ENCODE measurements at regions not wholly inside any gene's neighbourhood (a gene's known extent, or its start where the extent isn't known, plus 50 kb on each side); places are given as distances from the start of the nearest gene placed in this dataset.

DNA sequence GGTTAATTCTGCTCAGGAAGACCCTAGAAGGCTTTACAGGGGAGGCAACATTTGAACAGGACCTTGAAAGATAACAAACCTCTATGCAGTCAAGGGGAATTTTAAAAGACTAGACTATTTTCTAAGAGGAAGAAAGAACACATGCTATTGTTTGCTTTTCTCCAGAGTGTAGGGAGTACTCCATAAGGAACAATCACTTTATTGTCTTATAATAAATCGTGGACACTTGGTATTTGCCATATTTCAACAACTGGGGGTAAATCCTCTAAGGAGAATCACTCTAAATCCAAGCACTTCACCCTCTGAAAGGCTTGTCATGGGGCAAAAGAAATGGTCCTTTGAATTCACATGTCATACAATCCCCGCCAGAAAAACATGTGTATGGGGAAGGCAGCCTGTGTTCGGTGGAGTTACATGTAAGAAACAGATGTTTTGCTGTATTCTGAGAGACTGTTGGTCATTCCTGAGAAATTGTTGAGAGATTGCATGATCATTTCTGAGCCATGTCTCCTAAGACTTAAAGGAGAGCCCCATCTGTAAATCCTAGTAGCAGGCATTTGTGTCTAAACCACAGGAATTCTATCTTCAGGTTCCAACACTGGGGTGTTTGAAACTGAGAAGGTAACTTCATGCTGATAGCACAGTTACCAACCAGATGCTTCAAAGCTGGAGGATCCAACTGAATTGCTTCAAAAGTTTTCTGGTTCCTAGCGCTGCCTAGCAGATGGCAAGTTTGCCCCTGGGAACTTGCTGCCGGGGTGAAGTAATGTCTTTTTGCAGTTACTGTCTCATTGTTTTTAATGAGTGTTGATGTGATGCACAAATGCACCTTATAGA lies 66.8 kb downstream of the FZD4 start:
- H3K9me3 ChIP-seq, result no peaks in the 10 kb centered on the region
- ChIA-PET POLR2A (no interaction called here), CTCF (interaction anchor here (0.7 to 2.3 kb wide), 2 partner anchors 18 to 531 kb away, joined by 4 to 12 read pairs; no protein-coding TSS in a partner anchor)
- H3K4me2 ChIP-seq, result no peak overlapping the region
- no peaks in the 10 kb centered on the region for H3K4me1 ChIP-seq
- ATAC-seq (no peak), DNase-seq (ENCODE audit: low read depth in 1 of 2, low spot score in 1 of 2) (no peak), FAIRE-seq (no peak)
- no peak overlapping the region for H3K27ac ChIP-seq
- TF ChIP-seq KDM5A (IDR thresholded peaks at IDR 0.05) (no peak), HDAC2 (IDR thresholded peaks at IDR 0.05) (no peak), NPAS2 (CRISPR knock-in tag; IDR thresholded peaks at IDR 0.05; ENCODE audit: borderline replicate concordance) (no peak), HEYL (CRISPR knock-in tag; IDR thresholded peaks at IDR 0.05) (no peak), HOXA7 (CRISPR knock-in tag; IDR thresholded peaks at IDR 0.05) (no peak), HOXB5 (CRISPR knock-in tag; IDR thresholded peaks at IDR 0.05) (no peak), EP300 (IDR thresholded peaks at IDR 0.05) (no peak), MAFK (IDR thresholded peaks at IDR 0.05; ENCODE audit: partially characterized antibody) (no peak), NFE2L2 (conservative IDR thresholded peaks at IDR 0.05; ENCODE audit: low read length) (no peak), SREBF2 (IDR thresholded peaks at IDR 0.05) (no peak), HOXB13 (CRISPR knock-in tag; IDR thresholded peaks at IDR 0.05; ENCODE audit: low read depth) (no peak), PHF8 (IDR thresholded peaks at IDR 0.05; ENCODE audit: borderline replicate concordance, low read depth) (no peak)
- TF ChIP-seq, protein P1, sequence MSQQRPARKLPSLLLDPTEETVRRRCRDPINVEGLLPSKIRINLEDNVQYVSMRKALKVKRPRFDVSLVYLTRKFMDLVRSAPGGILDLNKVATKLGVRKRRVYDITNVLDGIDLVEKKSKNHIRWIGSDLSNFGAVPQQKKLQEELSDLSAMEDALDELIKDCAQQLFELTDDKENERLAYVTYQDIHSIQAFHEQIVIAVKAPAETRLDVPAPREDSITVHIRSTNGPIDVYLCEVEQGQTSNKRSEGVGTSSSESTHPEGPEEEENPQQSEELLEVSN (IDR thresholded peaks at IDR 0.05; ENCODE audit: borderline replicate concordance, low read depth), result no peak
- TF ChIP-seq, protein P2, sequence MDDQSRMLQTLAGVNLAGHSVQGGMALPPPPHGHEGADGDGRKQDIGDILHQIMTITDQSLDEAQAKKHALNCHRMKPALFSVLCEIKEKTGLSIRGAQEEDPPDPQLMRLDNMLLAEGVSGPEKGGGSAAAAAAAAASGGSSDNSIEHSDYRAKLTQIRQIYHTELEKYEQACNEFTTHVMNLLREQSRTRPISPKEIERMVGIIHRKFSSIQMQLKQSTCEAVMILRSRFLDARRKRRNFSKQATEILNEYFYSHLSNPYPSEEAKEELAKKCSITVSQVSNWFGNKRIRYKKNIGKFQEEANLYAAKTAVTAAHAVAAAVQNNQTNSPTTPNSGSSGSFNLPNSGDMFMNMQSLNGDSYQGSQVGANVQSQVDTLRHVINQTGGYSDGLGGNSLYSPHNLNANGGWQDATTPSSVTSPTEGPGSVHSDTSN (IDR thresholded peaks at IDR 0.05), result no peak
- TF ChIP-seq, protein P3, sequence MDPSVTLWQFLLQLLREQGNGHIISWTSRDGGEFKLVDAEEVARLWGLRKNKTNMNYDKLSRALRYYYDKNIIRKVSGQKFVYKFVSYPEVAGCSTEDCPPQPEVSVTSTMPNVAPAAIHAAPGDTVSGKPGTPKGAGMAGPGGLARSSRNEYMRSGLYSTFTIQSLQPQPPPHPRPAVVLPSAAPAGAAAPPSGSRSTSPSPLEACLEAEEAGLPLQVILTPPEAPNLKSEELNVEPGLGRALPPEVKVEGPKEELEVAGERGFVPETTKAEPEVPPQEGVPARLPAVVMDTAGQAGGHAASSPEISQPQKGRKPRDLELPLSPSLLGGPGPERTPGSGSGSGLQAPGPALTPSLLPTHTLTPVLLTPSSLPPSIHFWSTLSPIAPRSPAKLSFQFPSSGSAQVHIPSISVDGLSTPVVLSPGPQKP (IDR thresholded peaks at IDR 0.05; ENCODE audit: low read depth, low read length), result no peak
- 84% methylated on average over 5 of the region's 5 CpGs for WGBS (ENCODE audit: missing lambda C conversion rate)
- H3K4me3 ChIP-seq, result no peak overlapping the region

DNA sequence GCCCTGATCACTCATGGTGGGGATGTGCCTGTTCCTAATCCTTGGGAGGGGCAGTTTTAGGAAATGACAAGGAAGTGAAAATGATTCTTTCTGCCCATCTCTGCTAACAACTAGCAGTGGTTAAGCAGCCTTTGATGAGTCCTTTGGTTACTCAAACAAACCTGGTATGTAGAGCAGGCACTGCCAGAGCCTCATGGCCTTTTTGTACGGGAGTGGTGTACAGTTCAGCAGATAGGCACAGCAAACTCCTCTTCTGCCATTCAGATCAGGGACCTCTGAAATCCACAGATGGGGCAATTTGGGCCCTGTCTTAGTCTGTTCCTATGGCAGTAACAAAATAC lies 66.2 kb downstream of the FZD4 start:
- DNase-seq (ENCODE audit: low read depth in 1 of 2, low spot score in 1 of 2) (no peak), FAIRE-seq (no peak), ATAC-seq (no peak)
- Histone ChIP-seq H3K4me2 (no peak overlapping the region), H3K9me3 (no peaks in the 10 kb centered on the region), H3K4me1 (no peaks in the 10 kb centered on the region), H3K4me3 (no peak overlapping the region), H3K27ac (no peak overlapping the region)
- 55% methylated on average over 1 of the region's 1 CpG for WGBS (ENCODE audit: missing lambda C conversion rate)
- CTCF ChIA-PET, result interaction anchor here (1.5 kb wide), 1 partner anchor 19 kb away, joined by 6 read pairs; no protein-coding TSS in a partner anchor
- TF ChIP-seq, protein P4, sequence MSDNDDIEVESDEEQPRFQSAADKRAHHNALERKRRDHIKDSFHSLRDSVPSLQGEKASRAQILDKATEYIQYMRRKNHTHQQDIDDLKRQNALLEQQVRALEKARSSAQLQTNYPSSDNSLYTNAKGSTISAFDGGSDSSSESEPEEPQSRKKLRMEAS (IDR thresholded peaks at IDR 0.05), result no peak
- TF ChIP-seq TP53 (CRISPR knock-in tag; IDR thresholded peaks at IDR 0.05) (no peak), HEYL (CRISPR knock-in tag; IDR thresholded peaks at IDR 0.05) (no peak), POLR2A (IDR thresholded peaks at IDR 0.05; ENCODE audit: low read length) (no peak), FOSB (CRISPR knock-in tag; IDR thresholded peaks at IDR 0.05) (no peak), HOXB5 (CRISPR knock-in tag; IDR thresholded peaks at IDR 0.05) (no peak), RAD21 (conservative IDR thresholded peaks at IDR 0.05 in 1 of 2, IDR thresholded peaks at IDR 0.05 in 1 of 2) (no peak), TFCP2L1 (CRISPR knock-in tag; IDR thresholded peaks at IDR 0.05) (no peak)
- POLR2A ChIA-PET, result no interaction called here

DNA sequence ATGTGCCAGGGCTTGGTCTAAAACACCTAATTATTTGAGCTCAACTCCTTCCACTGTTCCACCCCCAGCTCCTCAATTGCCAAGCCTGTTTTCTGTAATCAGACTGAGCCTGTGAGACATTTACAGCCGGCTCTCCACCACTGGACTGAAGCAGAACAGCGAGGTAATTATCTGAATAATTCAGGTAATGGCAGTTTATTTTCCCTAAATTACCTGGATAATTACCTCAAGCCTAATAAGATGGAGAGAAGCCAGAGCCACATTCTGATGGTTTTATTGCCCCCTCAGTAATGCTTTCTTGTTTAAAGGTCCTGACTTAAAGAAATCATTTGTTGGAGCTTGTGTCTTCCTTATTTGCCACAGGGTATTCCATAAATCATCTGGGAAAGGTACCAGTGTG lies 64.2 kb downstream of the FZD4 start:
- 85% methylated on average over 2 of the region's 2 CpGs for WGBS (ENCODE audit: missing lambda C conversion rate)
- ChIA-PET CTCF (interaction anchor here (1.7 to 2.6 kb wide), 2 partner anchors 21 to 28 kb away, joined by 4 to 12 read pairs; no protein-coding TSS in a partner anchor), POLR2A (no interaction called here)
- FAIRE-seq (no peak), DNase-seq (ENCODE audit: low read depth in 1 of 2, low spot score in 1 of 2) (no peak), ATAC-seq (no peak)
- H3K9me3 ChIP-seq, result no peaks in the 10 kb centered on the region
- no peak overlapping the region for H3K27ac ChIP-seq
- no peak for TF ChIP-seq ZNF302 (CRISPR knock-in tag; IDR thresholded peaks at IDR 0.05)
- TF ChIP-seq, protein P5, sequence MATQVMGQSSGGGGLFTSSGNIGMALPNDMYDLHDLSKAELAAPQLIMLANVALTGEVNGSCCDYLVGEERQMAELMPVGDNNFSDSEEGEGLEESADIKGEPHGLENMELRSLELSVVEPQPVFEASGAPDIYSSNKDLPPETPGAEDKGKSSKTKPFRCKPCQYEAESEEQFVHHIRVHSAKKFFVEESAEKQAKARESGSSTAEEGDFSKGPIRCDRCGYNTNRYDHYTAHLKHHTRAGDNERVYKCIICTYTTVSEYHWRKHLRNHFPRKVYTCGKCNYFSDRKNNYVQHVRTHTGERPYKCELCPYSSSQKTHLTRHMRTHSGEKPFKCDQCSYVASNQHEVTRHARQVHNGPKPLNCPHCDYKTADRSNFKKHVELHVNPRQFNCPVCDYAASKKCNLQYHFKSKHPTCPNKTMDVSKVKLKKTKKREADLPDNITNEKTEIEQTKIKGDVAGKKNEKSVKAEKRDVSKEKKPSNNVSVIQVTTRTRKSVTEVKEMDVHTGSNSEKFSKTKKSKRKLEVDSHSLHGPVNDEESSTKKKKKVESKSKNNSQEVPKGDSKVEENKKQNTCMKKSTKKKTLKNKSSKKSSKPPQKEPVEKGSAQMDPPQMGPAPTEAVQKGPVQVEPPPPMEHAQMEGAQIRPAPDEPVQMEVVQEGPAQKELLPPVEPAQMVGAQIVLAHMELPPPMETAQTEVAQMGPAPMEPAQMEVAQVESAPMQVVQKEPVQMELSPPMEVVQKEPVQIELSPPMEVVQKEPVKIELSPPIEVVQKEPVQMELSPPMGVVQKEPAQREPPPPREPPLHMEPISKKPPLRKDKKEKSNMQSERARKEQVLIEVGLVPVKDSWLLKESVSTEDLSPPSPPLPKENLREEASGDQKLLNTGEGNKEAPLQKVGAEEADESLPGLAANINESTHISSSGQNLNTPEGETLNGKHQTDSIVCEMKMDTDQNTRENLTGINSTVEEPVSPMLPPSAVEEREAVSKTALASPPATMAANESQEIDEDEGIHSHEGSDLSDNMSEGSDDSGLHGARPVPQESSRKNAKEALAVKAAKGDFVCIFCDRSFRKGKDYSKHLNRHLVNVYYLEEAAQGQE (IDR thresholded peaks at IDR 0.05), result no peak
- no peak for TF ChIP-seq SMC3 (IDR thresholded peaks at IDR 0.05)
- H3K4me1 ChIP-seq, result no peaks in the 10 kb centered on the region
- no peak overlapping the region for H3K4me3 ChIP-seq
- no peak overlapping the region for H3K4me2 ChIP-seq
